VCaP (cell line): ENCODE measurements at regions not wholly inside any gene's neighbourhood (a gene's known extent, or its start where the extent isn't known, plus 50 kb on each side); places are given as distances from the start of the nearest gene placed in this dataset.

ENCODE experiments used
- H3K27ac ChIP-seq: fragments of 450-650 bp; 2 replicates; pipeline ENCODE4 v1.5.1; 2017
- TF ChIP-seq, protein P1 (sequence below): fragments of 450-650 bp; conservative IDR thresholded peaks from 2 replicates; pipeline ENCODE4 v1.5.1; 2017; ENCODE audit warnings: mild to moderate bottlenecking, moderate library complexity

DNA sequence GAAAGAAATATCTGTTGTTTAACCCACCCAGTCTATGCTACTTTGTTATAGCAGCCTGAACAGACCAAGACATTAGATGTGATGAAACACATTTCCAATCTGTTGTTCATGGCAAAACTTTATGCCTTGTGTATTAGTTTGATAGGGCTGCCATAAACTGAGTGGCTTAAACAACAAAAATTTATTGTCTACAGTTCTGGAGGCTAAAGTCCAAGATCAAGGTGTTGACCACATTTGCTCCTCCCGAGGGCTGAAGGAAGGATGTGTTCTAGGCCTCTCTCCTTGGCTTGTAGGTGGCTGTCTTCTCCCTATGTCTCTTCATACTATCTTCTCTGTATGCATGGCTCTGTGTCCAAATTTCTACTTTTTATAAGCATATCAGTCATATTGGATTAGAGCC, 94.1 kb upstream of the HIVEP3 start:
- no peak overlapping the region for H3K27ac ChIP-seq
- TF ChIP-seq, protein P1, sequence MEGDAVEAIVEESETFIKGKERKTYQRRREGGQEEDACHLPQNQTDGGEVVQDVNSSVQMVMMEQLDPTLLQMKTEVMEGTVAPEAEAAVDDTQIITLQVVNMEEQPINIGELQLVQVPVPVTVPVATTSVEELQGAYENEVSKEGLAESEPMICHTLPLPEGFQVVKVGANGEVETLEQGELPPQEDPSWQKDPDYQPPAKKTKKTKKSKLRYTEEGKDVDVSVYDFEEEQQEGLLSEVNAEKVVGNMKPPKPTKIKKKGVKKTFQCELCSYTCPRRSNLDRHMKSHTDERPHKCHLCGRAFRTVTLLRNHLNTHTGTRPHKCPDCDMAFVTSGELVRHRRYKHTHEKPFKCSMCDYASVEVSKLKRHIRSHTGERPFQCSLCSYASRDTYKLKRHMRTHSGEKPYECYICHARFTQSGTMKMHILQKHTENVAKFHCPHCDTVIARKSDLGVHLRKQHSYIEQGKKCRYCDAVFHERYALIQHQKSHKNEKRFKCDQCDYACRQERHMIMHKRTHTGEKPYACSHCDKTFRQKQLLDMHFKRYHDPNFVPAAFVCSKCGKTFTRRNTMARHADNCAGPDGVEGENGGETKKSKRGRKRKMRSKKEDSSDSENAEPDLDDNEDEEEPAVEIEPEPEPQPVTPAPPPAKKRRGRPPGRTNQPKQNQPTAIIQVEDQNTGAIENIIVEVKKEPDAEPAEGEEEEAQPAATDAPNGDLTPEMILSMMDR, result no peak

DNA sequence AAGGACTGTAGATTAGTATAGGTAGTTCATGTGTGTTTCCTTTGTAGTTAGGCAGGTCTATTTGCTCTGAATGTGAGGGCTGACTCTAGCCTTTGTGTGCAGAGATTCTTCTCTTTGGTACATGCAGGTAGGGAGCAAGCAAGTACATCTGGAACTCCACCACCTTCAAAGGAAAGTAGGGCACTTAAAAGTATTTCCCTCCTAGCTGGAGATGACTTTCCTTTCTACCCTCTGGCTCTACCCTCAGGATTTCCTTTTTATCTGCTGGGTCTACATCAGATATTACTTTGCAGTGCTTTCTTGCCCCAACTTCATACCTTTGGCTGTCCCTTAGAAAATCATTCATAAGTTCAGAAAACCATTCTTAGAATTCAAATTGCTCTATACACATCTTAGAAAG, 91.7 kb upstream of the HIVEP3 start:
- TF ChIP-seq, protein P1, result no peak
- no peak overlapping the region for H3K27ac ChIP-seq

DNA sequence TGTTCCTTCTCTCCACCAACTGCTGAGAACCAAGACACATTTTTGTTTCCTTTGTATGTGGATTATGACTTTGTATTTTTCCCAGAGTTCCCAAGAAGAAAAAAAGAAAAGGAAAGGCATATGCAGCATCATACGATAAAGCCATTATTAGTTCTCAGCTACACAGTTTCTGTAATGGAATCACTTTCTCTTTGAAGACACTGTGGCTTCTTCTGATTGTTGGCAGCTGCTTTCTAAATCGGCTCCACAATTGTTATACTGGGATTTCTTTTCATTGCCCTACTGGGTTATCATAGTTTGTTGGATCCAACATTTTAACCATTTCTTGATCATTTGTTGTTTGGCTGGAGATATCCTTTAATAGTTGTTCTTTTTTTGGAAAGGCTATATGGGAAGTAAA, 89.5 kb upstream of the HIVEP3 start:
- TF ChIP-seq, protein P1, result no peak
- H3K27ac ChIP-seq, result no peak overlapping the region

DNA sequence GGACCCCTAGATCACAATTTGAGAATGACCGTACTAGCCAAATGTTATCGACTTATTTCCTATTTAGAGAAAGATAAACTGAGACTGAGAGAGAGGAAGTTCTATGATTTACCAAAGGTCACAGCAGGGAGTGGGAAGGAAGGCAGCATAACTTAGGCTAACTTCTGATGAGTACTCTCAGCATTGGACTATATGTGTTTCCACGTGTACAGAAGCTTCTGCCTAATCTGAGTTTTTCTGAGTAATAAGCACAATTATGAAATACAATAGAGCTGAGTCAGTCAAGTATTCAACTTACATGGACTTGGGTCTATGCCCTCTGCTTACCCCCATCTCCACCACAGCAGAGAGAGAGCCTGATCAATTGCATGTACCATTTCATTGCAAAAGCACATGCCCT, 88.1 kb upstream of the HIVEP3 start:
- no peak overlapping the region for H3K27ac ChIP-seq
- TF ChIP-seq, protein P1, result no peak

DNA sequence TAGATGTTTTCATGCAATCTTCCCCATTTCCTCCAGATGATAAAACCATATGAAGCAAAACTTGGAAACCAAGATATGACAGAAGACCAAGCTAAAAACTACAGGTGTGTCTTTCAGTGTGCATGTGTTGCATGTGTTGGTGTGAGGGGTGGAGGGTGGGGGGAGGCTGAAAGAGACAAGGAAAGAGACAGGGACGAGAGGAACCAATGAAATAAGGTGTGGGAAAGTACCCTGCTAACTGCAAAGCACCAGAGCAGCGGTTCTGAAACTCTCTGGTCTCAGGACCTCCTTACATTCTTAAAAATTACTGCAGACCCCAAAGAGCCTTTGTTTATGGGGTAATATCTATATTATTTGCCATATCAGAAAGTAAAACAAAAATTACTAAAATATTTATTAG, 87.4 kb upstream of the HIVEP3 start:
- TF ChIP-seq, protein P1, result no peak
- no peak overlapping the region for H3K27ac ChIP-seq

DNA sequence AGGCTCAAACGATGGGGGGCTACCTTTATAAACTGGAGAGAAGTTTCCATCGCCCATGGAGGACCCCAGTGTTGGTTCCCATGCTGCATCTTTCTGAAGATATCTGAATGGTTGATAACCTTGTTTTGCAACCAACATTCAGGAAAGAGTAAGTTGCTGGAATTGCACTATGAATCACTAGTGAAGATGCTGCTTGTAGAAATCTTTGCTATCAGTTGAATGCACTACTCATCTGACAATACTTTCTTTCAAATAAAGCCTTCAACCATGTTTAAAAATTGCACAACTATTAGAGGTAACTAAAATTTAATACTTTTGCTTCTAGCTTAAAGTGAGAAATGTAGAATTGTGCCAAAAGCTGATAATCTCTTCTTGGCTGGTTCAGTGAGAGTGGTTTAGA, 86.8 kb upstream of the HIVEP3 start:
- H3K27ac ChIP-seq, result no peak overlapping the region
- TF ChIP-seq, protein P1, result no peak

DNA sequence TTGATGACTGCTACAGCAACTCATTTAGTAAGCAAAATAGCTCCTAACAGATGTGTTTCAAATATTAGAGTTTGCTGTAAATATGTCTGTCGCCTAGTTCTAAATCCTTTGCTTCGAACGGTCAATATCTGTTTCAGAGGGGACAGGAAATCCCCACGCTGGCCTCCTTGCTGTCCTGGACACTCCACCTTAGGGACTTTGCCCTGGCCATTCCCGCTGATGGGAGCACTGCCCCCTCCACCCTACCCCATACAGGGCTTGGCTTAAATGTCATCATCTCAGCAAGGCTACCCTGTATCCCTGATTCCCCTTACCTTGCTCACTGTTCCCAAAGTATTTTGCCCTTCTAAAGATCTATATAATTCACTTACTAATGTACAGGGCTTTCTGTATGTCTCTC, 86.1 kb upstream of the HIVEP3 start:
- no peak overlapping the region for H3K27ac ChIP-seq

More for the DNA sequence above, 86.1 kb upstream of the HIVEP3 start:
- TF ChIP-seq, protein P1, result no peak
